SU-DHL-6 (cell line): ENCODE measurements at regions not wholly inside any gene's neighbourhood (a gene's known extent, or its start where the extent isn't known, plus 50 kb on each side); places are given as distances from the start of the nearest gene placed in this dataset.

Experiments
- H2AFZ ChIP-seq: fragments of 200-600 bp; sonication (generic); 2 replicates; pipeline ENCODE4 v1.6.1; 2014; ENCODE audit warnings: low read depth, mild to moderate bottlenecking, moderate library complexity, mixed read lengths, antibody characterized with exemption, low read length; ENCODE audit not compliant: severe bottlenecking
- H3F3A ChIP-seq: fragments of 200-600 bp; shearing (Covaris generic); 2 replicates; pipeline ENCODE4 v1.6.0; 2016; ENCODE audit warnings: antibody characterized with exemption, mild to moderate bottlenecking; ENCODE audit not compliant: insufficient read depth
- H3K27ac ChIP-seq: fragments of 200-600 bp; sonication (generic); 2 replicates; pipeline ENCODE4 v1.5.1; 2016; ENCODE audit warnings: low read depth, mild to moderate bottlenecking, low read length, moderate library complexity, mixed read lengths
- H3K27me3 ChIP-seq: fragments of 200-600 bp; sonication (generic), shearing (Covaris generic); 2 replicates; pipeline ENCODE4 v1.6.0; 2014; ENCODE audit warnings: mild to moderate bottlenecking, low read length
- H3K36me3 ChIP-seq: fragments of 200-600 bp; sonication (generic); 2 replicates; pipeline ENCODE4 v1.6.1; 2014; ENCODE audit warnings: mild to moderate bottlenecking, low read length, mixed read lengths
- H3K4me2 ChIP-seq: fragments of 300-600, 200-600 bp; shearing (Covaris generic), sonication (generic); 2 replicates; pipeline ENCODE4 v1.6.0; 2014; ENCODE audit warnings: low read length, low read depth, mild to moderate bottlenecking; ENCODE audit not compliant: poor library complexity, severe bottlenecking
- H3K4me3 ChIP-seq: fragments of 200-600 bp; sonication (generic); 2 replicates; pipeline ENCODE4 v1.5.1; 2014; ENCODE audit warnings: antibody characterized with exemption, low read length, mild to moderate bottlenecking, mixed read lengths; ENCODE audit not compliant: insufficient read depth, poor library complexity, severe bottlenecking
- H3K79me2 ChIP-seq: fragments of 200-600 bp; sonication (generic); 2 replicates; pipeline ENCODE4 v1.6.1; 2014; ENCODE audit warnings: mild to moderate bottlenecking, low read length, moderate library complexity; ENCODE audit not compliant: insufficient read depth
- H3K9ac ChIP-seq: fragments of 200-600 bp; sonication (generic); 2 replicates; pipeline ENCODE4 v1.7.0; 2014; ENCODE audit warnings: mild to moderate bottlenecking, low read length
- H3K9me2 ChIP-seq: fragments of 200-600 bp; sonication (generic); replicated peaks from 2 replicates; pipeline ENCODE4 v1.6.1; 2014; ENCODE audit warnings: low read length; ENCODE audit not compliant: insufficient read depth
- H3K9me3 ChIP-seq: fragments of 200-600 bp; sonication (generic); 2 replicates; pipeline ENCODE4 v1.6.1; 2014; ENCODE audit warnings: low read length, mixed read lengths; ENCODE audit not compliant: insufficient read depth
- H4K20me1 ChIP-seq: fragments of 200-600 bp; sonication (generic); 2 replicates; pipeline ENCODE4 v1.6.1; 2014; ENCODE audit warnings: low read depth, mild to moderate bottlenecking, antibody characterized with exemption, low read length, moderate library complexity, mixed read lengths
- EZH2phosphoT487 ChIP-seq: fragments of 200-600 bp; sonication (generic), shearing (Covaris generic); conservative IDR thresholded peaks from 2 replicates; pipeline ENCODE4 v1.6.1; 2018; ENCODE audit warnings: mild to moderate bottlenecking, antibody characterized with exemption, low read length, moderate library complexity, mixed read lengths
- TF ChIP-seq, protein P1 (sequence below): fragments of 200-600 bp; sonication (generic); IDR thresholded peaks from one replicate; pipeline ENCODE4 v1.5.1; 2017; ENCODE audit warnings: antibody characterized with exemption, mild to moderate bottlenecking, low read length, moderate library complexity; ENCODE audit not compliant: insufficient read depth, poor library complexity, severe bottlenecking

DNA sequence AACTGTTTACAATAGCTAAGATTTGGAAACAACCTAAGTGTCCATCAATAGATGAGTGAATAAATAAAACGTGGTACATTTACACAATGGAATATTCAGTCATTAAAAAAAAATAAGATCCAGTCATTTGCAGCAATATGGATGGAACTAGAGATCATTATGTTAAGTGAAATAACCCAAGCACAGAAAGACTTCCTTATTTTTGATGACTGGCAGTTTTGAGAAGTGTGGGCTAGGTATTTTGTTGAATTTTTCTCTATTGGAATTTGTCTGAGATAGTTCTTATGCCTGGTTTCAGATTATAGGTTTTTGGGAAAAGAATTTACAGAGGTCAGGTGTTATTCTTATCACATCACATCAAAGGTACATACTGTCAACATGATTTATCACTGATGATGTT lies 293.8 kb upstream of the ARSJ start:
- Histone ChIP-seq H3K36me3 (no peaks in the 10 kb centered on the region), H3K27me3 (no peaks in the 10 kb centered on the region), H3K9ac (no peak overlapping the region), H3K27ac (no peak overlapping the region), H4K20me1 (no peaks in the 10 kb centered on the region), H3K9me2 (no peaks in the 10 kb centered on the region), H2AFZ (no peak overlapping the region), H3K4me2 (no peak overlapping the region), H3K4me3 (no peak overlapping the region), H3K79me2 (no peaks in the 10 kb centered on the region), H3K9me3 (no peaks in the 10 kb centered on the region), H3F3A (no peaks in the 10 kb centered on the region)
- TF ChIP-seq, protein P1, sequence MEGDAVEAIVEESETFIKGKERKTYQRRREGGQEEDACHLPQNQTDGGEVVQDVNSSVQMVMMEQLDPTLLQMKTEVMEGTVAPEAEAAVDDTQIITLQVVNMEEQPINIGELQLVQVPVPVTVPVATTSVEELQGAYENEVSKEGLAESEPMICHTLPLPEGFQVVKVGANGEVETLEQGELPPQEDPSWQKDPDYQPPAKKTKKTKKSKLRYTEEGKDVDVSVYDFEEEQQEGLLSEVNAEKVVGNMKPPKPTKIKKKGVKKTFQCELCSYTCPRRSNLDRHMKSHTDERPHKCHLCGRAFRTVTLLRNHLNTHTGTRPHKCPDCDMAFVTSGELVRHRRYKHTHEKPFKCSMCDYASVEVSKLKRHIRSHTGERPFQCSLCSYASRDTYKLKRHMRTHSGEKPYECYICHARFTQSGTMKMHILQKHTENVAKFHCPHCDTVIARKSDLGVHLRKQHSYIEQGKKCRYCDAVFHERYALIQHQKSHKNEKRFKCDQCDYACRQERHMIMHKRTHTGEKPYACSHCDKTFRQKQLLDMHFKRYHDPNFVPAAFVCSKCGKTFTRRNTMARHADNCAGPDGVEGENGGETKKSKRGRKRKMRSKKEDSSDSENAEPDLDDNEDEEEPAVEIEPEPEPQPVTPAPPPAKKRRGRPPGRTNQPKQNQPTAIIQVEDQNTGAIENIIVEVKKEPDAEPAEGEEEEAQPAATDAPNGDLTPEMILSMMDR = no peak
- no peak for TF ChIP-seq EZH2phosphoT487

DNA sequence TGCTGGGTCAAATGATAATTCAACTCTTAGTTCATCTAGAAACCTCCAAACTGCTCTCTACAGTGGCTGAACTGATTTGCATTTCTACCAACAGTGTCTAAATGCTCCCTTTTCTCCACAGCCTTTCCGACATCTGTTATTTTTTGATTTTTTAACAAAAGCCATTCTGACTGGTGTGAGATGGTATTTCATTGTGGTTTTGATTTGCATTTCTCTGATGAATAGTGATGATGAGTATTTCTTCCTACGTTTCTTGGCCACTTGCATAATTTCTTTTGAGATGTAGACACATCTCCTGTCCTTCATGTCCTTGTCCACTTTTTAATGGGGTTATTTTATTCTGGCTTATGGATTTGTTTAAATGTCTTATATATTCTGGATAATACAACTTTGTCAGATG lies 298.2 kb upstream of the ARSJ start:
- TF ChIP-seq, protein P1 = no peak
- TF ChIP-seq EZH2phosphoT487 = no peak
- no peaks in the 10 kb centered on the region for H3K9me3 ChIP-seq
- H3K4me2 ChIP-seq = no peak overlapping the region
- no peaks in the 10 kb centered on the region for H3K36me3 ChIP-seq
- H3K27me3 ChIP-seq = no peaks in the 10 kb centered on the region
- H3K27ac ChIP-seq = no peak overlapping the region
- H3F3A ChIP-seq = no peaks in the 10 kb centered on the region
- H3K79me2 ChIP-seq = no peaks in the 10 kb centered on the region
- no peaks in the 10 kb centered on the region for H4K20me1 ChIP-seq
- H3K9ac ChIP-seq = no peak overlapping the region
- no peak overlapping the region for H2AFZ ChIP-seq
- H3K9me2 ChIP-seq = no peaks in the 10 kb centered on the region
- H3K4me3 ChIP-seq = no peak overlapping the region

DNA sequence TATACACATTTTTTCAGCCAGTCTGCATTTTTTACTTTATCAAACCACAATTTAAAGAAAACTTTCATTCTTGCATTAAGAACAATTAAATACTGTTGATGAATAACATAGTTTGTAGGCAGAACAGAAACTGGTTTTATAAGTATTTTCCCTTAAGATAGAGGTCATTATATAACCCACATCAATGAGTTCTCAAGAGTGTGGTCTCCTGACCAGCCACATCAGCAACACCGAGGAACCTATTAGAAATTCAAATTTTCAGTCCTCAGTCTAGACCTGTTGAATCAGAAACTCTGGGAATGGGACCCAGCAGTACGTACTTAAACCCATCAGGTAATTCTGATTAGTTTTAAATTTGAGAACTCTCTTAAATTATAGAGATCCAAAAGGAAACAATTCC lies 299.6 kb upstream of the ARSJ start:
- no peak overlapping the region for H3K4me2 ChIP-seq
- TF ChIP-seq, protein P1 = no peak
- TF ChIP-seq EZH2phosphoT487 = no peak
- no peaks in the 10 kb centered on the region for H3K9me2 ChIP-seq
- H4K20me1 ChIP-seq = no peaks in the 10 kb centered on the region
- no peak overlapping the region for H3K9ac ChIP-seq
- no peaks in the 10 kb centered on the region for H3K79me2 ChIP-seq
- H3K27ac ChIP-seq = no peak overlapping the region
- no peaks in the 10 kb centered on the region for H3F3A ChIP-seq
- H3K27me3 ChIP-seq = no peaks in the 10 kb centered on the region
- H3K4me3 ChIP-seq = no peak overlapping the region
- H3K9me3 ChIP-seq = no peaks in the 10 kb centered on the region
- H2AFZ ChIP-seq = no peak overlapping the region
- H3K36me3 ChIP-seq = no peaks in the 10 kb centered on the region

DNA sequence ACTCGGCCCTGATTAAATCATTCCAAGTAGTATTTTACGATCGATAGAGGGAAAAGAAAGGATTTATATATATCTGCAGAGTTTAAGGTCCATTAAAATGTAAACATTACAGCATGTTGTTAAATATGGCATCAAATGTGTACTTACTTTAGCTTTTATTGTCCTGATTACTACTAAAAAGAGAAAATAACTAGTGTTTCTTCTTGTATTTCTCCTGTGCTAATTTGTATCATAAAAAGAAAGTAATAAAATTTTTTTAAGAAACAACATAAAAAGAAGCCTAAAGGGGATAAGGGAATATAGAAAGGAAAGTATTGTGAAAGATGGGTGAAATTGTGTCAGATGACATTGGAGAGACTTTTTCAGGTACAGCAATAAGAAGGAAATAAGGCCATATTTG lies 300.3 kb upstream of the ARSJ start:
- H4K20me1 ChIP-seq = no peaks in the 10 kb centered on the region
- H2AFZ ChIP-seq = no peak overlapping the region
- H3F3A ChIP-seq = no peaks in the 10 kb centered on the region
- no peaks in the 10 kb centered on the region for H3K27me3 ChIP-seq
- H3K4me3 ChIP-seq = no peak overlapping the region
- H3K9me2 ChIP-seq = no peaks in the 10 kb centered on the region
- no peak overlapping the region for H3K27ac ChIP-seq
- no peaks in the 10 kb centered on the region for H3K9me3 ChIP-seq
- no peaks in the 10 kb centered on the region for H3K79me2 ChIP-seq
- no peak overlapping the region for H3K9ac ChIP-seq
- TF ChIP-seq, protein P1 = no peak
- no peak for TF ChIP-seq EZH2phosphoT487
- no peaks in the 10 kb centered on the region for H3K36me3 ChIP-seq
- H3K4me2 ChIP-seq = no peak overlapping the region
